ENCODE measurements at regions not wholly inside any gene's neighbourhood (a gene's known extent, or its start where the extent isn't known, plus 50 kb on each side); places are given as distances from the start of the nearest gene placed in this dataset.

DNA sequence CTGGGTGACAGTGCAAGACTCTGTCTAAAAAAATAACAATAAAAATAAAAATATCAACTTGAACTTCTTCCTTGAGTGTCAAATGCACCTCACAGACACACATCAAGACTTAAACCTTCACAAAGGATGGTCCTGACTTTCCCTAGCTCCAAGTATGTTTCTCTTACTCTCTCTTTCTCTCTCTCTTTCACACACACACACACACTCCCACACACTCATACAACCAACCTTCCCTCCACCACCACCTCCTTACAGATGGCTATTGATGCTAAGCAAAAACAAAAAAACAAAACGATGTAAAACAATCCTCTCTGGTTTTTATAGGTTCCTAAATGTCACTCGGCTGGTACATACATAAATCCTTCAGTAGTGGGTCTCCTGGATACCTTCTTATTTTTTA is 67.4 kb upstream of the ACVR2A start:
- no peak for ATAC-seq
- TF ChIP-seq TOX (CRISPR knock-in tag; IDR thresholded peaks at IDR 0.05; ENCODE audit: borderline replicate concordance) (no peak), CSDC2 (CRISPR knock-in tag; IDR thresholded peaks at IDR 0.05) (no peak), ZC3H10 (CRISPR knock-in tag; IDR thresholded peaks at IDR 0.05) (no peak), CSRNP3 (CRISPR knock-in tag; IDR thresholded peaks at IDR 0.05) (no peak), ZFP30 (CRISPR knock-in tag; IDR thresholded peaks at IDR 0.05) (no peak), ZNF70 (CRISPR knock-in tag; IDR thresholded peaks at IDR 0.05) (no peak), ISL1 (CRISPR knock-in tag; IDR thresholded peaks at IDR 0.05) (no peak), SNAI2 (CRISPR knock-in tag; IDR thresholded peaks at IDR 0.05) (no peak)
- TF ChIP-seq, protein P1, sequence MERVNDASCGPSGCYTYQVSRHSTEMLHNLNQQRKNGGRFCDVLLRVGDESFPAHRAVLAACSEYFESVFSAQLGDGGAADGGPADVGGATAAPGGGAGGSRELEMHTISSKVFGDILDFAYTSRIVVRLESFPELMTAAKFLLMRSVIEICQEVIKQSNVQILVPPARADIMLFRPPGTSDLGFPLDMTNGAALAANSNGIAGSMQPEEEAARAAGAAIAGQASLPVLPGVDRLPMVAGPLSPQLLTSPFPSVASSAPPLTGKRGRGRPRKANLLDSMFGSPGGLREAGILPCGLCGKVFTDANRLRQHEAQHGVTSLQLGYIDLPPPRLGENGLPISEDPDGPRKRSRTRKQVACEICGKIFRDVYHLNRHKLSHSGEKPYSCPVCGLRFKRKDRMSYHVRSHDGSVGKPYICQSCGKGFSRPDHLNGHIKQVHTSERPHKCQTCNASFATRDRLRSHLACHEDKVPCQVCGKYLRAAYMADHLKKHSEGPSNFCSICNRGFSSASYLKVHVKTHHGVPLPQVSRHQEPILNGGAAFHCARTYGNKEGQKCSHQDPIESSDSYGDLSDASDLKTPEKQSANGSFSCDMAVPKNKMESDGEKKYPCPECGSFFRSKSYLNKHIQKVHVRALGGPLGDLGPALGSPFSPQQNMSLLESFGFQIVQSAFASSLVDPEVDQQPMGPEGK (CRISPR knock-in tag; IDR thresholded peaks at IDR 0.05; ENCODE audit: borderline replicate concordance) = no peak

- no peak for ATAC-seq
- TF ChIP-seq TCF4 (CRISPR knock-in tag; IDR thresholded peaks at IDR 0.05; ENCODE audit: borderline replicate concordance) = no peak
- TF ChIP-seq CSDC2 (CRISPR knock-in tag; IDR thresholded peaks at IDR 0.05) = no peak
- no peak for TF ChIP-seq ZFP30 (CRISPR knock-in tag; IDR thresholded peaks at IDR 0.05)
- TF ChIP-seq, protein P2, sequence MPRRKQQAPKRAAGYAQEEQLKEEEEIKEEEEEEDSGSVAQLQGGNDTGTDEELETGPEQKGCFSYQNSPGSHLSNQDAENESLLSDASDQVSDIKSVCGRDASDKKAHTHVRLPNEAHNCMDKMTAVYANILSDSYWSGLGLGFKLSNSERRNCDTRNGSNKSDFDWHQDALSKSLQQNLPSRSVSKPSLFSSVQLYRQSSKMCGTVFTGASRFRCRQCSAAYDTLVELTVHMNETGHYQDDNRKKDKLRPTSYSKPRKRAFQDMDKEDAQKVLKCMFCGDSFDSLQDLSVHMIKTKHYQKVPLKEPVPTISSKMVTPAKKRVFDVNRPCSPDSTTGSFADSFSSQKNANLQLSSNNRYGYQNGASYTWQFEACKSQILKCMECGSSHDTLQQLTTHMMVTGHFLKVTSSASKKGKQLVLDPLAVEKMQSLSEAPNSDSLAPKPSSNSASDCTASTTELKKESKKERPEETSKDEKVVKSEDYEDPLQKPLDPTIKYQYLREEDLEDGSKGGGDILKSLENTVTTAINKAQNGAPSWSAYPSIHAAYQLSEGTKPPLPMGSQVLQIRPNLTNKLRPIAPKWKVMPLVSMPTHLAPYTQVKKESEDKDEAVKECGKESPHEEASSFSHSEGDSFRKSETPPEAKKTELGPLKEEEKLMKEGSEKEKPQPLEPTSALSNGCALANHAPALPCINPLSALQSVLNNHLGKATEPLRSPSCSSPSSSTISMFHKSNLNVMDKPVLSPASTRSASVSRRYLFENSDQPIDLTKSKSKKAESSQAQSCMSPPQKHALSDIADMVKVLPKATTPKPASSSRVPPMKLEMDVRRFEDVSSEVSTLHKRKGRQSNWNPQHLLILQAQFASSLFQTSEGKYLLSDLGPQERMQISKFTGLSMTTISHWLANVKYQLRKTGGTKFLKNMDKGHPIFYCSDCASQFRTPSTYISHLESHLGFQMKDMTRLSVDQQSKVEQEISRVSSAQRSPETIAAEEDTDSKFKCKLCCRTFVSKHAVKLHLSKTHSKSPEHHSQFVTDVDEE (CRISPR knock-in tag; IDR thresholded peaks at IDR 0.05) = no peak
- no peak for TF ChIP-seq ZC3H10 (CRISPR knock-in tag; IDR thresholded peaks at IDR 0.05)
- TF ChIP-seq ARNTL (CRISPR knock-in tag; IDR thresholded peaks at IDR 0.05; ENCODE audit: borderline replicate concordance, low read depth) = no peak
- no peak for TF ChIP-seq GLIS3 (CRISPR knock-in tag; IDR thresholded peaks at IDR 0.05)
- no peak for TF ChIP-seq ZNF565 (CRISPR knock-in tag; conservative IDR thresholded peaks at IDR 0.05; ENCODE audit: low read depth)
- TF ChIP-seq, protein P1 (CRISPR knock-in tag; IDR thresholded peaks at IDR 0.05; ENCODE audit: borderline replicate concordance) = no peak
- no peak for TF ChIP-seq TOX (CRISPR knock-in tag; IDR thresholded peaks at IDR 0.05; ENCODE audit: borderline replicate concordance)
- TF ChIP-seq ESRRG (CRISPR knock-in tag; IDR thresholded peaks at IDR 0.05) = no peak
- TF ChIP-seq RARB (CRISPR knock-in tag; IDR thresholded peaks at IDR 0.05) = no peak
These were observed 70.0 kb upstream of the ACVR2A start for GRCh38 chr2:147774805-147775204.

DNA sequence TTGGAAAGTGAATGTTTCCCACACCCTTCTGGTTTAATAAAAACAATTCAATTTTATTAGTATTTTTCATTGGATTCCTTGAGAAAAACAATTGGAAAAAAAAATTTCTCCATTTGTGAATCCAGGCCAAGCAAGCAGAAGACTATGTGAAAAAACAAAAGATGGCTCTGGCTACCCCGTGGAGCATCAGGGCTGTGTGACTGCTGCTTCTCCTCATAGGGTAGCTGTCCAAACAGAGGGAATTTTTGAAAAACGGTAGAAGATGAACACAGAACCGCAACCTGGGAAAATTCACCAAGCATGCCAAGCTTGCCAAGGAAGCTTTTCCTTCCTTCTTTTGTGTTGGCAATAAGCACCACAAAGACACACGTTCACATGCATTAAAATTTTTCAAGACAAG is 71.3 kb upstream of the ACVR2A start:
- ATAC-seq = no peak
- no peak for TF ChIP-seq GLIS3 (CRISPR knock-in tag; IDR thresholded peaks at IDR 0.05)

DNA sequence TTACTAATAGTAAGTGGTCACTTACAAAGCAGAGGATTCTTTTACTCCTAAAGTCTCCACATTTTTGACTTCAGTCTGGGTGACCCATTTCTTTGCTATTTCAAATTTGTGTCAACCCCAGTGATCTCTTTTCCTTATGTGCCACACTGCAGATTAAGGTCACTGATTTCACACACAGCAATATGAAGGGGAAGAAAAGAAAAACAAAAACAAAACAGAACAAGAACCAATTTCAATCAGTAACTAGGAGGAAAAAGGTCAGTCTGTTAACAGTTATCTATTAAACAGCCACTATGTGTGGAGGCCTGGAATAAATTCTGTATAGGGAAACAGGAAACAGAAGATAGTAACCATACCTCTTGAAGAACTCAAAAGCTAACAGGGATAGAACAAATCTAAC is 72.0 kb upstream of the ACVR2A start:
- TF ChIP-seq ZNF565 (CRISPR knock-in tag; conservative IDR thresholded peaks at IDR 0.05; ENCODE audit: low read depth) (no peak), BACH2 (CRISPR knock-in tag; IDR thresholded peaks at IDR 0.05; ENCODE audit: borderline replicate concordance) (no peak), ZNF8 (CRISPR knock-in tag; IDR thresholded peaks at IDR 0.05) (no peak), GLIS3 (CRISPR knock-in tag; IDR thresholded peaks at IDR 0.05) (no peak), ZFP3 (CRISPR knock-in tag; IDR thresholded peaks at IDR 0.05) (no peak), ZFP30 (CRISPR knock-in tag; IDR thresholded peaks at IDR 0.05) (no peak)
- TF ChIP-seq, protein P2 (CRISPR knock-in tag; IDR thresholded peaks at IDR 0.05) = no peak
- no peak for ATAC-seq
